Esophagus squamous epithelium (tissue), 4 donors: ENCODE measurements at regions not wholly inside any gene's neighbourhood (a gene's known extent, or its start where the extent isn't known, plus 50 kb on each side); places are given as distances from the start of the nearest gene placed in this dataset.

Experiments used
- POLR2A ChIP-seq, 4 donors: fragments of 450-650 bp; IDR thresholded peaks; one replicate each; pipeline ENCODE4 v1.6.1; 2017; ENCODE audit warnings: antibody characterized with exemption in 4 of 4, mild to moderate bottlenecking in 4 of 4, moderate library complexity in 3 of 4
- TF ChIP-seq, protein P1 (sequence below), 6 experiments: fragments of 450-650 bp in 4 of 6; fragments of 200-600 bp in 2 of 6; sonication (generic) in 2 of 6; IDR thresholded peaks; one replicate each; pipeline ENCODE4 v1.5.1; 2016 to 2019; ENCODE audit warnings: antibody characterized with exemption in 6 of 6, mild to moderate bottlenecking in 4 of 6, moderate library complexity in 4 of 6

DNA sequence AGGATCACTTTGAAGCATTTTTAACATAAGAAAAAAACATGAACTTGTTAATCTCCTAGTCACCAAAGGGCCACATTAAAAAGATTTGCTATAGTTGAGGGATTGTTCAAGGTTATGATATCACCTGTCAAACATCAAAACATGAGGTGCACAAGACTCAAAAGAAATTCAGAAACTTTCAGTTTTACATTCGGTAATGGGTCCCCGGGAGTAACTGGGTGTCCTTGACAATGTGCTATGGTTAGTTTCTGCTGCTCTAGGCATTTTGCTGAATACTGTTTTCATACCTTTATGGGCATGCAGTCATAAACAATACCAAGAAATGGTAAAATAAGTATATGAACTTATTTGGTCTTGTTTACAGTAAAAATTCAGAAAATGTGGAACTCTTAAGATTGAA lies 92.8 kb upstream of the EDIL3 start:
- no peak for TF ChIP-seq POLR2A (IDR thresholded peaks at IDR 0.05)
- TF ChIP-seq, protein P1, sequence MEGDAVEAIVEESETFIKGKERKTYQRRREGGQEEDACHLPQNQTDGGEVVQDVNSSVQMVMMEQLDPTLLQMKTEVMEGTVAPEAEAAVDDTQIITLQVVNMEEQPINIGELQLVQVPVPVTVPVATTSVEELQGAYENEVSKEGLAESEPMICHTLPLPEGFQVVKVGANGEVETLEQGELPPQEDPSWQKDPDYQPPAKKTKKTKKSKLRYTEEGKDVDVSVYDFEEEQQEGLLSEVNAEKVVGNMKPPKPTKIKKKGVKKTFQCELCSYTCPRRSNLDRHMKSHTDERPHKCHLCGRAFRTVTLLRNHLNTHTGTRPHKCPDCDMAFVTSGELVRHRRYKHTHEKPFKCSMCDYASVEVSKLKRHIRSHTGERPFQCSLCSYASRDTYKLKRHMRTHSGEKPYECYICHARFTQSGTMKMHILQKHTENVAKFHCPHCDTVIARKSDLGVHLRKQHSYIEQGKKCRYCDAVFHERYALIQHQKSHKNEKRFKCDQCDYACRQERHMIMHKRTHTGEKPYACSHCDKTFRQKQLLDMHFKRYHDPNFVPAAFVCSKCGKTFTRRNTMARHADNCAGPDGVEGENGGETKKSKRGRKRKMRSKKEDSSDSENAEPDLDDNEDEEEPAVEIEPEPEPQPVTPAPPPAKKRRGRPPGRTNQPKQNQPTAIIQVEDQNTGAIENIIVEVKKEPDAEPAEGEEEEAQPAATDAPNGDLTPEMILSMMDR (IDR thresholded peaks at IDR 0.05) = no peak
